C4-2B (cell line): ENCODE measurements at regions not wholly inside any gene's neighbourhood (a gene's known extent, or its start where the extent isn't known, plus 50 kb on each side); places are given as distances from the start of the nearest gene placed in this dataset.
"Not testable (repeated sequence)": the region's sequence is repeated elsewhere in the genome, so short reads cannot be mapped to it uniquely, and the experiment has no call there.

ENCODE experiments used
- ZFX ChIP-seq: fragments of 450-650 bp; IDR thresholded peaks from 2 replicates; pipeline ENCODE4 v1.6.1; 2017
- TF ChIP-seq, protein P1 (sequence below): fragments of 450-650 bp; conservative IDR thresholded peaks from 2 replicates; pipeline ENCODE4 v1.5.1; 2017; ENCODE audit warnings: mild to moderate bottlenecking

DNA sequence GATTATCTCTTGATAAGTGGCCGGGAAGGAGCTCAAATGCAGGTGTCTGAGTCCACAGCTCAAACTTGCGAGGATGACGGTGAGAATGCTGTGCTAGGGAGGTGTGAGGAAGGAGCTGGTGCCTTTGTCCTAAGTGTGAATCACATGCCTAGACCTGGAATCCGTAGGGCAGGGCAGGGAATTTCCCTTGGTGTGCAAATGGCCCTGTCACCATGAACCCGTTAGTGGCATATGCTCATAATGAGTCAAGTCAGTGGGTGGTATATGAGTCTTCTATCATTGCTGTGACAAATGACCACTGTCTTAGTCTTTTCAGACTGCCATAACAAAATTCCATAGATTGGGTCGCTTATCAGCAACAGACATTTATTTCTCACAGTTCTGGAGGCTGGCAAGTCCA is 163.1 kb upstream of the NBPF12 start:
- TF ChIP-seq, protein P1, sequence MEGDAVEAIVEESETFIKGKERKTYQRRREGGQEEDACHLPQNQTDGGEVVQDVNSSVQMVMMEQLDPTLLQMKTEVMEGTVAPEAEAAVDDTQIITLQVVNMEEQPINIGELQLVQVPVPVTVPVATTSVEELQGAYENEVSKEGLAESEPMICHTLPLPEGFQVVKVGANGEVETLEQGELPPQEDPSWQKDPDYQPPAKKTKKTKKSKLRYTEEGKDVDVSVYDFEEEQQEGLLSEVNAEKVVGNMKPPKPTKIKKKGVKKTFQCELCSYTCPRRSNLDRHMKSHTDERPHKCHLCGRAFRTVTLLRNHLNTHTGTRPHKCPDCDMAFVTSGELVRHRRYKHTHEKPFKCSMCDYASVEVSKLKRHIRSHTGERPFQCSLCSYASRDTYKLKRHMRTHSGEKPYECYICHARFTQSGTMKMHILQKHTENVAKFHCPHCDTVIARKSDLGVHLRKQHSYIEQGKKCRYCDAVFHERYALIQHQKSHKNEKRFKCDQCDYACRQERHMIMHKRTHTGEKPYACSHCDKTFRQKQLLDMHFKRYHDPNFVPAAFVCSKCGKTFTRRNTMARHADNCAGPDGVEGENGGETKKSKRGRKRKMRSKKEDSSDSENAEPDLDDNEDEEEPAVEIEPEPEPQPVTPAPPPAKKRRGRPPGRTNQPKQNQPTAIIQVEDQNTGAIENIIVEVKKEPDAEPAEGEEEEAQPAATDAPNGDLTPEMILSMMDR: not testable (repeated sequence)
- TF ChIP-seq ZFX: not testable (repeated sequence)
